Right lobe of liver (tissue), 6 donors: ENCODE measurements at regions not wholly inside any gene's neighbourhood (a gene's known extent, or its start where the extent isn't known, plus 50 kb on each side); places are given as distances from the start of the nearest gene placed in this dataset.
"Not testable (repeated sequence)": the region's sequence is repeated elsewhere in the genome, so short reads cannot be mapped to it uniquely, and the experiment has no call there.

ENCODE experiments used
- ATAC-seq, 4 donors: fragments of 200-7000 bp; cut with Tn5 transposase; one replicate each; pipeline ENCODE4 v1.9.1; 2020; ENCODE audit warnings: mild to moderate bottlenecking in 4 of 4, moderate library complexity in 4 of 4
- DNase-seq, 3 donors: peaks; one replicate each; pipeline ENCODE4 v3.0.0-alpha.2; 2020
- H3K27ac ChIP-seq, 3 donors: fragments of 200-600 bp; one replicate each; pipeline ENCODE4 v1.8.0; 2022
- H3K27me3 ChIP-seq, 2 donors: fragments of 200-600 bp; one replicate each; pipeline ENCODE4 v1.8.0; 2022
- H3K36me3 ChIP-seq, 4 donors: fragments of 200-600 bp; sonication (generic) in 1 of 4; one replicate each; pipeline versions ENCODE4 v1.5.1 to v1.8.0; 2017 to 2022; ENCODE audit warnings: control low read depth in 1 of 4
- H3K4me1 ChIP-seq, 4 donors: fragments of 200-600 bp; sonication (generic) in 1 of 4; one replicate each; pipeline versions ENCODE4 v1.5.1 to v1.8.0; 2017 to 2022; ENCODE audit warnings: control low read depth in 1 of 4
- H3K4me3 ChIP-seq, 3 donors: fragments of 200-600 bp; one replicate each; pipeline ENCODE4 v1.8.0; 2022
- H3K9me3 ChIP-seq, 4 donors: fragments of 200-600 bp; sonication (generic) in 1 of 4; one replicate each; pipeline versions ENCODE4 v1.5.1 to v1.8.0; 2017 to 2022; ENCODE audit warnings: control low read depth in 1 of 4
- POLR2A ChIP-seq: fragments of 450-650 bp; IDR thresholded peaks from one replicate; pipeline ENCODE4 v1.6.1; 2017; ENCODE audit warnings: antibody characterized with exemption, mild to moderate bottlenecking
- WGBS: methylation state at CpG from one replicate; pipeline ENCODE4 v1.1.6; 2018; ENCODE audit warnings: low coverage, low lambda C conversion rate; ENCODE audit not compliant: insufficient coverage; ENCODE audit errors: missing lambda C conversion rate; 5-methylcytosine and 5-hydroxymethylcytosine counted together
- intact Hi-C, 2 donors: fragments of 100-400 bp; cut with DNase I; formaldehyde crosslinking; loops; one replicate each; pipeline versions ENCODE4 v1.11.2 to v1.14.1; 2022
- TF ChIP-seq, protein P1 (sequence below), 4 donors: fragments of 200-600 bp in 3 of 4; fragments of 450-650 bp in 1 of 4; IDR thresholded peaks; one replicate each; pipeline versions ENCODE4 v1.5.1 to v1.8.0; 2016 to 2022; ENCODE audit warnings: antibody characterized with exemption in 4 of 4, mild to moderate bottlenecking in 2 of 4
- donor health status: DM: no; HTN: yes; CAD: no.
- donor health status: DM: no; HTN: no; CAD: no.
- donor health status: DM: no; HTN: no; CAD: no.
- donor health status: DM: no; HTN: yes; CAD: no.
- donor health status: DM: no; HTN: yes; CAD: no.

DNA sequence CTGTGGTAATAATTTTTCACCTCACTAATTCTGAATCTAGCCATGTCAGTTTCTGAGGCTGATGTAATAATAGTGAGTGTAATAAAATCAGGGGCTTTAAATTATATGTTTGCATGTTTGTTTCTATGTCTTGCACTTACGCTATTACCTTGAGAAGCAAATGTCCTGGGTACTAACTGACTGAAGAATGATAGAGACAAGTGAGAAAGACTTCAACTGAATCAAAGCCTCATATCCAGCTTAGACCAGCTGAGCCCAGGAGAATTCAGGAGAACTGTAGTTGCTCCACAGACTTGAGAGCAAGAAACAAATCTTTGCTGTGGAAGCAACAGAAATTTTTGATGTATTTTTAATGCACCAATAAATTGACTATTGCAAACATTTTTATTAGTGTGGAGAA, 162.8 kb downstream of the MANEA start:
- Histone ChIP-seq H3K36me3 (no peaks in the 10 kb centered on the region), H3K27me3 (no peaks in the 10 kb centered on the region), H3K4me1 (no peaks in the 10 kb centered on the region), H3K27ac (no peak overlapping the region), H3K4me3 (no peak overlapping the region), H3K9me3 (no peaks in the 10 kb centered on the region)
- intact Hi-C loops, result no loop called here
- TF ChIP-seq, protein P1, sequence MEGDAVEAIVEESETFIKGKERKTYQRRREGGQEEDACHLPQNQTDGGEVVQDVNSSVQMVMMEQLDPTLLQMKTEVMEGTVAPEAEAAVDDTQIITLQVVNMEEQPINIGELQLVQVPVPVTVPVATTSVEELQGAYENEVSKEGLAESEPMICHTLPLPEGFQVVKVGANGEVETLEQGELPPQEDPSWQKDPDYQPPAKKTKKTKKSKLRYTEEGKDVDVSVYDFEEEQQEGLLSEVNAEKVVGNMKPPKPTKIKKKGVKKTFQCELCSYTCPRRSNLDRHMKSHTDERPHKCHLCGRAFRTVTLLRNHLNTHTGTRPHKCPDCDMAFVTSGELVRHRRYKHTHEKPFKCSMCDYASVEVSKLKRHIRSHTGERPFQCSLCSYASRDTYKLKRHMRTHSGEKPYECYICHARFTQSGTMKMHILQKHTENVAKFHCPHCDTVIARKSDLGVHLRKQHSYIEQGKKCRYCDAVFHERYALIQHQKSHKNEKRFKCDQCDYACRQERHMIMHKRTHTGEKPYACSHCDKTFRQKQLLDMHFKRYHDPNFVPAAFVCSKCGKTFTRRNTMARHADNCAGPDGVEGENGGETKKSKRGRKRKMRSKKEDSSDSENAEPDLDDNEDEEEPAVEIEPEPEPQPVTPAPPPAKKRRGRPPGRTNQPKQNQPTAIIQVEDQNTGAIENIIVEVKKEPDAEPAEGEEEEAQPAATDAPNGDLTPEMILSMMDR (IDR thresholded peaks at IDR 0.05), result no peak
- no peak for TF ChIP-seq POLR2A
- 81% methylated on average over 1 of the region's 1 CpG for WGBS
- ATAC-seq (no peak), DNase-seq (no peak)

DNA sequence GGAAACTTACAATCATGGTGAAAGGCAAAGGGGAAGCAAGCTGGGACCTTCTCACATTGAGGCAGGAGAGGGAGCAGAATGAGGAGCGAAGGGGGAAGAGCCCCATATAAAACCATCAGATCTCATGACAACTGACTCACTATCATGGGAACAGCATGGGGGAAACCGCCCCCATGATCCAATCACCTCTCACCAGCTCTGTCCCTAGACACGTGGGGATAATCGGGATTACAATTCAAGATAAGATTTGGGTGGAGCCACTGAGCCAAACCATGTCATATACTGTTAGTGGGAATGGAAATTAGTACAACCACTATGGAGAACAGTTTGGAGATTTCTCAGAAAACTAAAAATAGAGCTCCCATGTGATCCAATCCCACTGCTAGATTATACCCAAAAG, 163.7 kb downstream of the MANEA start:
- WGBS, result 29% methylated on average over 4 of the region's 4 CpGs
- Histone ChIP-seq H3K27ac (no peak overlapping the region), H3K4me3 (no peak overlapping the region), H3K4me1 (no peaks in the 10 kb centered on the region), H3K9me3 (no peaks in the 10 kb centered on the region), H3K36me3 (no peaks in the 10 kb centered on the region), H3K27me3 (no peaks in the 10 kb centered on the region)
- TF ChIP-seq, protein P1 (IDR thresholded peaks at IDR 0.05), result no peak
- TF ChIP-seq POLR2A, result no peak
- no peak for ATAC-seq
- intact Hi-C loops, result no loop called here
- DNase-seq, result no peak

GRCh38 chr6:95742767-95743289, 165.5 kb downstream of the MANEA start:
- Histone ChIP-seq H3K27me3 (no peaks in the 10 kb centered on the region), H3K27ac (no peak overlapping the region), H3K9me3 (no peaks in the 10 kb centered on the region), H3K36me3 (no peaks in the 10 kb centered on the region), H3K4me1 (no peaks in the 10 kb centered on the region), H3K4me3 (no peak overlapping the region)
- no peak for ATAC-seq
- TF ChIP-seq POLR2A, result no peak
- TF ChIP-seq, protein P1 (IDR thresholded peaks at IDR 0.05), result no peak
- intact Hi-C loops, result no loop called here
- DNase-seq, result no peak

- Histone ChIP-seq H3K27ac (no peak overlapping the region), H3K4me1 (no peaks in the 10 kb centered on the region), H3K9me3 (no peaks in the 10 kb centered on the region), H3K36me3 (no peaks in the 10 kb centered on the region), H3K4me3 (no peak overlapping the region), H3K27me3 (no peaks in the 10 kb centered on the region)
- TF ChIP-seq, protein P1 (IDR thresholded peaks at IDR 0.05), result no peak
- no peak for TF ChIP-seq POLR2A
- intact Hi-C loops, result no loop called here
- DNase-seq (no peak), ATAC-seq (no peak)
- WGBS, result 42% methylated on average over 4 of the region's 4 CpGs
Observed at GRCh38 chr6:95743591-95743990, 166.3 kb downstream of the MANEA start.

DNA sequence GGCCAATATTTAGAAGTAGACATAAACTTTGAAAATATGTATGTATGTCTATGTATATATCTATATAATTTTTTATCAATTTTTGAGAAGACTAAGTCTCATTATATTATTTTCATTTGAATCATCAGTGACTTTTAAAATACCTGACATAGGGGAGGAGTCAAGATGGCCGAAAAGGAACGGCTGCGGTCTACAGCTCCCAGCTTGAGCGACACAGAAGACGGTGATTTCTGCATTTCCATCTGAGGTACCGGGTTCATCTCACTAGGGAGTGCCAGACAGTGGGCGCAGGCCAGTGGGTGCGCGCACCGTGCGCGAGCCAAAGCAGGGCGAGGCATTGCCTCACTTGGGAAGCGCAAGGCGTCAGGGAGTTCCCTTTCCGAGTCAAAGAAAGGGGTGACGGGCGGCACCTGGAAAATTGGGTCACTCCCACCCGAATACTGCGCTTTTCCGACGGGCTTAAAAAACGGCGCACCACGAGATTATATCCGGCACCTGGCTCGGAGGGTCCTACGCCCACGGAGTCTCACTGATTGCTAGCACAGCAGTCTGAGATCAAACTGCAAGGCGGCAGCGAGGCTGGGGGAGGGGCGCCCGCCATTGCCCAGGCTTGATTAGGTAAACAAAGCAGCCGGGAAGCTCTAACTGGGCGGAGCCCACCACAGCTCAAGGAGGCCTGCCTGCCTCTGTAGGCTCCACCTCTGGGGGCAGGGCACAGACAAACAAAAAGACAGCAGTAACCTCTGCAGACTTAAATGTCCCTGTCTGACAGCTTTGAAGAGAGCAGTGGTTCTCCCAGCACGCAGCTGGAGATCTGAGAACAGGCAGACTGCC, 181.1 kb downstream of the MANEA start:
- 85% methylated on average over 16 of the region's 36 CpGs for WGBS
- DNase-seq, H3K27me3 ChIP-seq, H3K9me3 ChIP-seq, H3K4me1 ChIP-seq, H3K4me3 ChIP-seq, intact Hi-C loops, ATAC-seq, H3K36me3 ChIP-seq, H3K27ac ChIP-seq: not testable (repeated sequence)
